ENCODE measurements at regions not wholly inside any gene's neighbourhood (a gene's known extent, or its start where the extent isn't known, plus 50 kb on each side); places are given as distances from the start of the nearest gene placed in this dataset.

DNA sequence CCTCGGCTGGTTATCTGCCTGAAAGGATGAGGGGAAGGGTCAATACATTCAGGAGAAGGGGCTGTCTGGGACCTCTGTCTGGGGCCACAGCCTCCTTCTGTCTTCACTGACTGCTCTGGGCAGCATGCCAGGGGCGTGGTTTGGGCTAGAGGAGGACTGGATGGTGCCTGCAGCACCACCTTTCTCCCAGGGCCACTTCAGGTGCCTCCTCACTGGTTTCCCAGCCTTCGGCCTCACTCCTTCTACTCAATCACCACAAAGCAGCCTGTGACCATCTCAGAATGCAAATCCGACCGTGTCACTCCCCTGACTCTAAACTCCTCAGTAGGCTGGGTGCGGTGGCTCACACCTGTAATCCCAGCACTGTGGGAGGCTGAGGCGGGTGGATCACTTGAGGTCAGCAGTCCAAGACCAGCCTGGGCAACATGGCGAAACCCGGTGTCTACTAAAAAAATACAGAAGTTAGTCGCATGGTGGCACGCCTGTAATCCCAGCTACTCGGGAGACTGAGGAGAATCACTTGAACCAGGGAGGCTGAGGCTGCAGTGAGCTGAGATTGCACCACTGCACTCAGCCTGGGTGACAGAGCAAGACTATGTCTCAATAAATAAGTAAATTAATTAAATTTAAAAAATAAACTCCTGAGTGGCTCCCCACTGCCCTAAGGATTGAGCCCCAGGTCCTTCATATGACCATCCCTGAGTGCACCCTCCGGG lies 50.1 kb upstream of the ECE1 start:
- H3K4me3 ChIP-seq (ENCODE audit: control extremely low read depth in 1 of 5, extremely low read depth in 1 of 5, insufficient read depth in 1 of 5, low read depth in 2 of 5, low read length in 4 of 5): no peak overlapping the region
- Mint-ChIP-seq H3K4me3 (no peak overlapping the region), H3K4me1 (peaks cover 81% of the 10 kb centered on the region), H3K9me3 (ENCODE audit: insufficient read depth) (no peaks in the 10 kb centered on the region), H3K27me3 (no peaks in the 10 kb centered on the region), H3K27ac (peak overlapping the region; percentile 20)
- H3K27ac ChIP-seq (ENCODE audit: low read length in 2 of 2): no peak overlapping the region
- 93% methylated on average over 12 of the region's 13 CpGs for WGBS (ENCODE audit: insufficient coverage)
- H3K9ac ChIP-seq (ENCODE audit: low read length): no peak overlapping the region
- no peak overlapping the region for H3K4me2 ChIP-seq (replicated peaks; ENCODE audit: low read depth, low read length, poor library complexity, severe bottlenecking)
- ATAC-seq (ENCODE audit: low read depth): no peak
- H3K36me3 ChIP-seq (replicated peaks in 1 of 2; ENCODE audit: control extremely low read depth in 1 of 2, control insufficient read depth in 1 of 2, extremely low read depth in 1 of 2, insufficient read depth in 2 of 2, low read length in 1 of 2): peaks cover 0 to 6% of the 10 kb centered on the region in 2 experiments
- no peak overlapping the region for H2AFZ ChIP-seq (ENCODE audit: insufficient read depth, low read depth, low read length, poor library complexity, severe bottlenecking)
- no peaks in the 10 kb centered on the region for H3K9me3 ChIP-seq (ENCODE audit: control extremely low read depth in 1 of 3, control insufficient read depth in 2 of 3, insufficient read depth in 1 of 3, low read length in 2 of 3)
- no peak for TF ChIP-seq EZH2 (IDR thresholded peaks at IDR 0.05; ENCODE audit: borderline replicate concordance, insufficient read depth, low read depth, low read length, poor library complexity, severe bottlenecking)
- TF ChIP-seq, protein P1, sequence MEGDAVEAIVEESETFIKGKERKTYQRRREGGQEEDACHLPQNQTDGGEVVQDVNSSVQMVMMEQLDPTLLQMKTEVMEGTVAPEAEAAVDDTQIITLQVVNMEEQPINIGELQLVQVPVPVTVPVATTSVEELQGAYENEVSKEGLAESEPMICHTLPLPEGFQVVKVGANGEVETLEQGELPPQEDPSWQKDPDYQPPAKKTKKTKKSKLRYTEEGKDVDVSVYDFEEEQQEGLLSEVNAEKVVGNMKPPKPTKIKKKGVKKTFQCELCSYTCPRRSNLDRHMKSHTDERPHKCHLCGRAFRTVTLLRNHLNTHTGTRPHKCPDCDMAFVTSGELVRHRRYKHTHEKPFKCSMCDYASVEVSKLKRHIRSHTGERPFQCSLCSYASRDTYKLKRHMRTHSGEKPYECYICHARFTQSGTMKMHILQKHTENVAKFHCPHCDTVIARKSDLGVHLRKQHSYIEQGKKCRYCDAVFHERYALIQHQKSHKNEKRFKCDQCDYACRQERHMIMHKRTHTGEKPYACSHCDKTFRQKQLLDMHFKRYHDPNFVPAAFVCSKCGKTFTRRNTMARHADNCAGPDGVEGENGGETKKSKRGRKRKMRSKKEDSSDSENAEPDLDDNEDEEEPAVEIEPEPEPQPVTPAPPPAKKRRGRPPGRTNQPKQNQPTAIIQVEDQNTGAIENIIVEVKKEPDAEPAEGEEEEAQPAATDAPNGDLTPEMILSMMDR (IDR thresholded peaks at IDR 0.05): no peak
- H3K27me3 ChIP-seq (replicated peaks in 1 of 4; ENCODE audit: control extremely low read depth in 1 of 4, control insufficient read depth in 3 of 4, insufficient read depth in 4 of 4, low read length in 3 of 4): no peaks in the 10 kb centered on the region
- DNase-seq: no peak
- ChIA-PET POLR2A (no interaction called here), CTCF (interaction anchor here (10.3 kb wide), 1 partner anchor 84 kb away, joined by 90 read pairs; no protein-coding TSS in a partner anchor)
- peaks cover 90% of the 10 kb centered on the region for H3K79me2 ChIP-seq (ENCODE audit: control insufficient read depth, insufficient read depth, low read length)
- peaks cover 11% of the 10 kb centered on the region for H4K20me1 ChIP-seq (ENCODE audit: control insufficient read depth, insufficient read depth, low read length, poor library complexity, severe bottlenecking)
- intact Hi-C loops (cut with micrococcal nuclease): no loop called here
- peaks cover 53 to 69% of the 10 kb centered on the region in 2 donors for H3K4me1 ChIP-seq (ENCODE audit: control insufficient read depth in 2 of 2, insufficient read depth in 2 of 2, low read length in 2 of 2)

Measured in B cell (primary cell).